ENCODE measurements at regions not wholly inside any gene's neighbourhood (a gene's known extent, or its start where the extent isn't known, plus 50 kb on each side); places are given as distances from the start of the nearest gene placed in this dataset.
"Not testable (repeated sequence)": the region's sequence is repeated elsewhere in the genome, so short reads cannot be mapped to it uniquely, and the experiment has no call there.

DNA sequence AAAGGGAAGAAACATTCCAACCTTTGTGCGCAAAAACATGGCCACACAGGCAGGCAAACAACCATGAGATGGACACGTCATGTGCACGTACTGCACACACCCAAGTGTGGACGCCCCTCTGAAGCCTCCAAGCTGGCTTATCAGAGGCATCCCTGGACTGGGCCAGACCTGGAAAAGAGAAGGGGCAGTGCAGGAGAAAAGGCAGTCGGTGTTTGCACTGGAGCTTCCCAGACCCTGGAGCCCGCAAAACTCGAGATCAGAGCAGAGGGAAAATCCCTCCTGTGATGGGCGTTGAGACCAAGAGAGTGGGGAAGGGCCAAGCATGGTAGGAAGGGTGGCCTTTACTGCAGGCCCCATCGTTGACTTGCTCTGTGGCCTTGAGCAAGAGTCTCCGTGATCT is 269.5 kb downstream of the CYRIA start:
- DNase-seq (ENCODE audit: low read depth in 3 of 3, low spot score in 2 of 3): no peak

DNA sequence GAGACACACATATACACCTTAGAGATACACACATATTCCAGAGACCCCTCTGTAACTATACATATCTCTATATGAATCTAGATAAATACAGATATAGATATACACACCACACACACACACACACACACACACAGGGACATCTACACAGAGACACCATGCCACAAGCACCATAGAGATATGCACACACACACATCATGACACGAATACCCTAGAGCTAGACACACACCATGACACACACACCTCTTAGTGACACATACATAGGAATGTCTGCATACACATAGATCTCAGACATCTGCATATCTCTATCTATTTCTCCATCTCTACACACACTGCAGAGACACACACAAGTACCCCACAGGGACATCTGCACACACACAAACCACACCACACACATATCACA is 270.0 kb downstream of the CYRIA start:
- DNase-seq (ENCODE audit: low read depth in 3 of 3, low spot score in 2 of 3): no peak

DNA sequence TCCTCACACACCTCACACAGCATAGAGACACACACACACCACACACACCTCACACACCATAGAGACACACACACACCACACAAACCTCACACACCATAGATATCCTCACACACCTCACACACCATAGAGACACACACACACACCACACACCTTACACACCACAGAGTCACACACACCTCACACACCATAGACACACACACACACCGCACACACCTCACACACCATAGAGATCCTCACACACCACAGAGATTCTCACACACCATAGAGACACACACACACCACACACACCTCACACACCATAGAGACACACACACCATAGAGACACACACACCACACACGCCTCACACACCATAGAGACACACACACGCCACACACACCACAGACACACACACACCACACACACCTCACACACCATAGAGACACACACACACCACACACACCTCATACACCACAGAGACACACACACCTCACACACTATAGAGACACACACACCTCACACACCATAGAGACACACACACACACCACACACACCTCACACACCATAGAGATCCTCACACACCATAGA is 270.6 kb downstream of the CYRIA start:
- DNase-seq (ENCODE audit: low read depth in 3 of 3, low spot score in 2 of 3): no peak

DNA sequence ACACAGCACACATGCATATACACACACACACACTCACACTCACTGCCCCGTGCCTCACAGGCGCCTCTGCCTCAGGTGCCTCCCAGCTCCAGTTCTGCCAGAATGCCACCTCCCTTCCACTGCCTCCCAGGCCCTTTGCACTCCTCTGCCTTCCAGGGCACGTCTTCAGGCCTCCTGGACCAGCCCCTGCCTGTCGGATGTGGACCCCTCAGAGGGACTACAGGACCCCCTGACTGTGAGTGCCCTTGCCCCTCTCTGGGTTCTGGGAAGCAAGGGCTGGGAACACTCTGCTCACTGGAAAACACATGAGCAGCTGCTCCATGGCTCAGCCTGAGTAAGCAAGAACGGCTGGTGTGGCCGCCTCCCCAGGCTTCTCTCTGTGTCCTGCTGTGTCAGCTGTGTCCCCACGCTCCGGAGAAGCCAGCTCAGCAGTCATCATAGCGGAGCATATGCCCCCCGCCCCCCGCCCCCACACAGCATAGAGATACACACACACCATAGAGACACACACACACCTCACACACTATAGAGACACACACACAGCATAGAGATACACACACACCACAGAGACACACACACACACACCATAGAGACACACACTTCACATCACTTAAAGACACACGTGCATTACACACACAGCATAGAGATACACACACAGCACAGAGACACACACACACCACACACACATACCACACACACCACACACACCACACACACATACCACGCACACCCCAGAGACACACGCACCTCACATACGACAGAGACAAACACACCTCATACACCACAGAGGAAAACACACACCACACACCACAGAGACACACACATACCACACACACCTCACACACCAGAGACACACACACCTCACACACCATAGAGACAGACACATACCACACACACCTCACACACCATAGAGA is 271.3 kb downstream of the CYRIA start:
- DNase-seq (ENCODE audit: low read depth in 3 of 3, low spot score in 2 of 3): no peak

DNA sequence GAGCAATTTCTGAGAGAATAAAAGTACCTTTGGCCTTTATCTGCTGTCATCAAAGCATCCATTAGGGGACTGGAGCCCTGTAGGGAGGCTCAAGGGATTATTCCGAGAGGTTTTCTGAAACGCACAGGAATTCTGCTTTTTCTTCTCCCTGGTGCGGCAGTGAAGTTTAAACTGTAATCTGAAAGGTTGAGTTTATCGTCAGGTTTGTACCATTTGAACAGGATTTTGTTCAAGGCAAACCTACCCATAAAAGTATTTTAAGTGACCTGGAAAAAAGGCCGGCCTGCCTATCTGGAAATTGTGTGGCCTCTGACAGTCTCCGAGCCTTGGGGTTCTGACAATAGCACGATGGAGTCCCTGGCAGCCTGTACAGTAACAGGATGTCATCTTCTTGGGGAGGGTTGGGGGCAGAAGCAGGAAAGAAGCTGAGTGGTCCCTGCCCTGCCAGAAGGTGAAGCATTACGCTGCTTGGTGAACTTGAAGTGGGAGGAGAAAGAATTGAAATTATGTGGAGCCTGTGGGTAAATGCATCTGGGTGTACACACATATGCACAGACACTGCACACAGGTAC is 272.0 kb downstream of the CYRIA start:
- DNase-seq (ENCODE audit: low read depth in 3 of 3, low spot score in 2 of 3): no peak

DNA sequence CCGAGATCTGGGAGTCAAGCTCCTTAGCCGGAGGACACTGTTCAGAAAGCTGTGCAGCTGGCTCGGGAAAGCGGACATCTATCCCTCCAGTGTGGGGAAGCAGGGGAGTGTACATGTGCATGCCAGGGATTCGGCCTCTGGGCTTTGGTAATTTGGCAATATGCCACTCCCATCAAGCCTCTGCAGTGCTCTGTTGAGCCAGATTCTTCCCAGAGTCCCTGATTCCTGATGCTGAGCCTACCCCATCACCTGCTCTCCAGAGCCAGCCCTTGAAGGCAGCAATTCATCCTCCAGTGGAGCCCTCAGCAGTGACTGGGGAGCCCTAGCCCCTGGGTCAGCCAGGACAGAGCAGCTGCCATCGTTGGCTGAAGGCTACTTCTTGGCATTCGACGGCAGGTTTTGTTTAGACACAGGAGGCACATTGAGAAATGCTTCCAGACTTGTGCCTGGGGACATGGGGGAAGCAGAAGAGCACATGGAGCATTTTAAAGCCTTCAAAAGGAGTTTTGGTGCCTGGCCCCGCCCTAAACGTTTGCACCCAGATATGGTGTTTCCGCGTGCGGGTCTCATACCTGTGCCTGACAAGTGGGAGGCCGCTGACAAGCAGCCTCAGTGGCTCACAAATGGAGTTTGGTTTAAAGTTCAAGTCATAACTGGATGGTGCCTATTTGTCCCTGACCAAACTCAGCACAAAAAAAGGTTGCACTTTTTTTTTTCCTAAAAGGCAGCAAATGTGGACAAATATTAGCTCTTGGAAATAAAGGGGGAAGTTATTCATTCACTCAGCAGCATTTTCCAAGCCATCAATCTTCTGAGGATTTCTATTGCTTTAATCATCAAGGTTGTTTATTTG is 272.8 kb downstream of the CYRIA start:
- DNase-seq (ENCODE audit: low read depth in 3 of 3, low spot score in 2 of 3): no peak

DNA sequence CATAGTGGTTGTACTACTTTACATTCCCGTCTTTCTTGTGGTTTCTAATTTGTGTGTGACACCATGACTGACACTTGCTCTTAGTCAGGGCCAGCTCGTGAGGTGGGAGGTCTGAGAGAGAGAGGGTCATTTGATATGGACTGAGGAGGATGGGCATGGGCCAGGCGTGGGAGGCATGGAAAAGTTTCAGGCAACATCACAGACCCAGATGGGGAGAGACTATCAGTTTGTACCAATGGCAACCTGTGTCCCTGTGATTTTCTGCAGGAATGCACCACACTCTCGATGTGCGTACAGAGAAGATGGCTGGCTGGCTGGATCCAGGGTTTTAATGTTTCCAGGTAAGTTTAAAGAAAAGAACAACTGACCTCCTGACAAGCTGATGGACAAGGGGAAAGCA is 273.6 kb downstream of the CYRIA start:
- DNase-seq (ENCODE audit: low read depth in 3 of 3, low spot score in 2 of 3): no peak

DNA sequence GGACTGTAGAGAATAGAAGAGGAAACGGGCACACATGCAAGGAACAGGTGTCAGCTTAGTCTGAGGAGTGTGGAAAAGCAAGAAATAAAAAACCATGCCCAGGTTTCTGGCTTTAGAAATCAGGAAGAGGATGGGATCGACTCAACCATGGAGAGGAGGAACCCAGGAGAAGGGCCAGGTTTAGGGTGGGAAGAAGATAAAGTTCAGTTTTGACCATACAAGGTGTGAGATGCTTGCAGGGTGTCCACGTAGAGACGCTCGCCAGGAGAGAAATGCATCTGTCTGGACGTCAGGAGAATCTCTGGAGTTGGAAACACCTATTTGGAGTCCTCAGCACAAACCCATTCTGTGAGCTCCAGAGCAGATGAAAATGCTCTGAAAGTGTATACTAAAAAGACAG is 275.1 kb downstream of the CYRIA start:
- DNase-seq (ENCODE audit: low read depth in 3 of 3, low spot score in 2 of 3): no peak

DNA sequence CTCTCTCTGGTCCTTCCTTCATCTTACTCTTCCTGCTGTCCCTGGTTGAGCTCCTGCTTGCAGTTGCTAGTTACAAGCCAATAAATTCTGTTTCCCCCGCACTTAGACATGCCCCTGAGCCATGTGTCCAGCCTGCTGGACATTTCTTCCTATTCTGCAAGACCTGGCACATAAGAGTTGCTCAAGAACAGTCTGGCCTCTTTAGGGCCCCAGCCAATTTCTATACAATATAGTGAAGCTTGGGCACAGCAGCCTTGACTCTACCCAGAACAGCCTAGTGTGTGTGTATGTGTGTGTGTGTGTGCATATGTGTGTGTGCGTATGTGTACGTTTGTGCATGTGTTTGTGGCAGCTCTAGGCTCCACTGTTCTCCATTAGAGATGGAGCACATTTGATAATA is 276.0 kb downstream of the CYRIA start:
- no peak for DNase-seq (ENCODE audit: low read depth in 3 of 3, low spot score in 2 of 3)

DNA sequence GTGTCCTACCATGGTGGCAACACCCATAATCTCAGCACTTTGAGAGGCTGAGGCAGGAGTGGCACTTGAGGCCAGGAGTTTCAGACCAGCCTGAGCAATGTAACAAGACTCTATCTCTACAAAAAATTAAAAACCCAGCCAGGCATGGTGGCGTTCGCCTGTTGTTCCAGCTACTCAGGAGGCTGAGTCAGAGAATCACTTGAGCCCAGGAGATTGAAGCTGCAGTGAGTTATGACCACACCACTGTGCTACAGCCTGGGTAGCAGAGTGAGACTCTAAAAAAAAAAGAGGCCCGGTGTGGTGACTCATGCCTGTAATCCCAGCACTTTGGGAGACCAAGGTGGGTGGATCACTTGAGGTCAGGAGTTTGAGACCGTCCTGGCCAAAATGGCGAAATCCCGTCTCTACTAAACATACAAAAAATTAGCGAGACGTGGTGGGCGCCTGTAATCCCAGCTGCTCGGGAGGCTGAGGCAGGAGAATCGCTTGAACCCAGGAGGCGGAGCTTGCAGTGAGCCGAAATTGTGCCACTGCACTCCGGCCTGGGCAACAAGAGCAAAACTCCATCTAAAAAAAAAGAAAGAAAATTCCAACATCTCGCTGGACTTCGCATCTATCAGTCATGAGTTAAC is 277.3 kb downstream of the CYRIA start:
- not testable (repeated sequence) for DNase-seq (ENCODE audit: low read depth in 3 of 3, low spot score in 2 of 3)

DNA sequence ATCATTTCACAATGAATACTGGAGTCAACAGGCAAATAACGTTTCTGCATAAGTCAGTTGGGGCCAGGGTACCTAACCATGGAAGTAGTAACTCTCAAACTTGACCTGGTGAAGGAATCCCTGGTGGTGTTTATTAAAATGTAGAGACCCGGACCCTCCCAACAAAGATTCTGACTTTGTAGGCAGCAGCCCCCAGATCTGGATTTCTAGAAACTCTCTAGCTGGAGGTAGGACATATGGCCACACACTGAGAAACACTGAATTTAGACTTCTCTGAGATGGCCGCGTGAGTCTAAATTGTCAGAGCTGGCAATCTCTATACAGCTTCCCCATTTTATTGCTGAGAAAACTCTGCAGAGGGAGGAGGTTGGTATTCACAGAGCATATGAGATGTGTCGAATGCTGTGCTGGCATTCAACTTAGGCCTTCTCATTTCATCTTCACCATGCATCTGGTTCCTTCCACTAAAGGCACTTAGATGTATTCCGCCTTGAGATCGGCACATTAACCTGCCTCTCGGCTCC is 278.1 kb downstream of the CYRIA start:
- DNase-seq (ENCODE audit: low read depth in 3 of 3, low spot score in 2 of 3): no peak

DNA sequence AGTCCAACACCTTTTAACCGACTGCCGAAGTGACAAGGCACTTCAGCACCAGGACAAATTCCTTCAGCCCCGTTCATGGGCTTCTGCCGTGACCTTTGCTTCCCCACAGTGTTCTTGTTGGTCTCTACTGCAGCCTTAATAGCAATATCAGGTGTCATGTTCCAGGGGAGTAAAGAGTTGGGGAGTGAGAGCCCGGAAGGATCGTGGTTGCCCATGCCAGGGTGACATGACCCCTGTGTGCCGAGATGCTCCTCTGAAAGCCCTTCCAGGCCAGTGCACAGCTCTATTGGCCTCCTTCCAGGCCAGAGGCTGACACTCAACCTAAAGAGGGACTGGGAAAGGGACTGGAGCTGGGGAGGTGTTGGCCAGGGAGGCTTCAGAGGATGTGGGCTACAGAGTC is 279.2 kb downstream of the CYRIA start:
- no peak for DNase-seq (ENCODE audit: low read depth in 3 of 3, low spot score in 2 of 3)

DNA sequence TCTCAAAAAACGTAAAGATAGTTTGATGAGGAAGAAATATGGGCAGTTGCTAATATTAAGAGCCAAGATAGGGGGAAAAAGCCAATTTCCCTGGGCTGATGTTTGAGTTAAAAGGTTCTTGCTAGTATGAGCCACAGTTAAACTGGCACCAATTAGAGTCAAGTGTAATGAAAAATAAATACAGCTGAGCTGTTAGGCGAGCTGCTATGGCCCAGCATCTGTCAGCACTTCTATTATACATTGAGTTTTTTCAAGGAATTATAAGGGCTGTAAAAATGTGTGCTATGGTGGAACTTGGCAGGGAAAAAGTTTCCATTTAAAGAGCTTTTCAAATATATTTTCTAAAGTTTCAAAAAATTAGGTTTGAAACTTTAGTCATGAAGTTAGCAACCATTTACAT is 279.6 kb downstream of the CYRIA start:
- DNase-seq (ENCODE audit: low read depth in 3 of 3, low spot score in 2 of 3): no peak

DNA sequence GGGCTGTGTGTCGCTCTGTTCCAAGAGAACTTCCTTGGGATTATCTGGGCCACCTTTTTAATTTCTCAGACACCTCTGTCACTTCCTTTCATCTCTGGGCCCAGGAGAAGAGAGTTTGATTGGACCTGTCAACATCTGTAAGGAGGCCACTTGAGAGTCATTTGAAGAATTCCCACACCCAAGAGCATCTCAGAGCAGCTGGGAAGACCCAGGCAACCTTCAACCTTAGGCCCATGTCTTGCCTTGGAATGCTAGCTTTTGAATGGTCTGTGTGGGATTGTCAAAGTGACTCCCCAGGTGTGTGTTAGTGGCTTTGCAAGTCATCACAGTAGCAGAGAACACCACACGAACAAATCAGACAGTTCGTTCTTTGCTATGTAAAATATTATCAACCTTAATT is 280.3 kb downstream of the CYRIA start:
- no peak for DNase-seq (ENCODE audit: low read depth in 3 of 3, low spot score in 2 of 3)

DNA sequence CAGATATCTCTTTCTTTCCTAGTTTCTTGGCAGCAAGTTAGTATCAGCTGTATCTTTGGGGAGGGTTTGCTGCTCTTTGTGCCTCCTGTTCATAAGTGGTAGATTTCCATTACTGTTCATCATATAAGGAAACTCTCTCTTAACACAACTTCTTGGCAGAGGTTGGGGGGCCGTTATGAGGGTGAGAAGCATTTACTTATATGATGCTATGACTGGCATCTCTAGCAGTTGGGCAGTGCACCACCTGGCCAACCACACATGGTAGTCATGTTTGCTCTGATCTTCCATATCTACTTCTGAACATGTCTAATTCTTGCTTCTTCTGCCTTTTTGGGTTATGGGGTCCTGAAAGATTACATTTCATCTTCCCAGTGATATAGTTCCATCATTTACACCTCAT is 282.2 kb downstream of the CYRIA start:
- DNase-seq (ENCODE audit: low read depth in 3 of 3, low spot score in 2 of 3): no peak

DNA sequence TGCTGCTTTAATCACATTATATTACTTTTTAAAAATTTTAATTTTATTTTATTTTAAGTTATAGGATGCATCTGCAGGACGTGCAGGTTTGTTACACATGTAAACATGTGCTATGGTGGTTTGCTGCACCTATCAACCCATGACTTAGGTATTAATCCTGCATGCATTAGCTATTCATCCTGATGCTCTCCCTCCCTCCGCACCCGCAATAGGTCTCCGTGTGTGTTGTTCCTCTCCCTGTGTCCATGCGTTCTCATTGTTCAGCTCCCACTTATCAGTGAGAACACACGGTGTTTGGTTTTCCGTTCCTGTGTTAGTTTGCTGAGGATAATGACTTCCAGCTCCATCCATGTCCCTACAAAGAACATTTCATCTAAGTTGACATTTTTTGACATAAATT is 283.2 kb downstream of the CYRIA start:
- no peak for DNase-seq (ENCODE audit: low read depth in 3 of 3, low spot score in 2 of 3)

DNA sequence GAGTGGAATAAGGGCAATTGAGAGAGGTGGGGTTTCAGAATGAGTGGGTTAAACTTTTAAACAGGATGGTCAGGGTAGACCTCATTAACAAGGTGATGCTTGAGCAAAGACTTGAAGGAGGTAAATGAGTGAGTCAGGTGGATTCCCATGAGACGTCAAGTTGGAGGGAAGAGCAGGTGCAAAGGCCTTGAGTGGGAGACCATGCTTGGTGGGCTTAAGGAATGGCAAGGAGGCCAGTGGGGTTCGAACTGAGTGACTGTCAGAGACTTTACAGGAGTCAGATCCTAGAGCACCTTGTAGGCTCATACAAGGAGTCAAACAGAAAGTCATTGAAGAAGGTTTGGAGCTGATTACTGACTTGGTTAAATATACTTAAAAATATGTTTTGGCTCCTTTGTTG is 284.1 kb downstream of the CYRIA start:
- no peak for DNase-seq (ENCODE audit: low read depth in 3 of 3, low spot score in 2 of 3)

DNA sequence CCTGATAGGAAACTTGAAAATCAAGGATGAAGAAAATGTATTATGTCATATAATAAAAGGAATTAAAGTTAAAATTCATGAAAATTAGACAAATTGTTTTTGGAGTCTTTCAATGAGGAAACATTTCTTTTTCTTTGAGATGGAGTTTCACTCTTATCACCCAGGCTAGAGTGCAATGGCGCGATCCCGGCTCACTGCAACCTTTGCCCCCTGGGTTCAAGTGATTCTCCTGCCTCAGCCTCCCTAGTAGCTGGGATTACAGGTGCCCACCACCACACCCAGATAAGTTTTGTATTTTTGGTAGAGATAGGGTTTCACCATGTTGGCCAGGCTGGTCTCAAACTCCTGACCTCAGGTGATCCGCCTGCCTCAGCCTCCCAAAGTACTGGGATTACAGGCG is 285.7 kb downstream of the CYRIA start:
- not testable (repeated sequence) for DNase-seq (ENCODE audit: low read depth in 3 of 3, low spot score in 2 of 3)

DNA sequence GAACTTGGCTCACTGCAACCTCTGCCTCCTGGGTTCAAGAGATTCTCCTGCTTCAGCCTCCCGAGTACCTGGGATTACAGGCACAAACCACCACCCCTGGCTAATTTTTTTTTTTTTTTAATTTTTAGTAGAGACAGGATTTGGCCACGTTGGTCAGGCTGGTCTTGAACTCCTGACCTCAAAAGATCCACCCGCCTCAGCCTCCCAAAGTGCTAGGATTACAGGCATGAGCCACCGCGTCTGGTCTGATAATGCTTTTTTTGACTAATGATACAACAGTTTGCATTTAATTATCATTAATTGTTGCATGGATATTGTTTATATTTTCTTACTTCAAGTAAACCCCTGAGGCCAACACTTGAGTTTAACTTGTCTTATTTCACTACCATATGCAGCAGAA is 286.6 kb downstream of the CYRIA start:
- not testable (repeated sequence) for DNase-seq (ENCODE audit: low read depth in 3 of 3, low spot score in 2 of 3)

DNA sequence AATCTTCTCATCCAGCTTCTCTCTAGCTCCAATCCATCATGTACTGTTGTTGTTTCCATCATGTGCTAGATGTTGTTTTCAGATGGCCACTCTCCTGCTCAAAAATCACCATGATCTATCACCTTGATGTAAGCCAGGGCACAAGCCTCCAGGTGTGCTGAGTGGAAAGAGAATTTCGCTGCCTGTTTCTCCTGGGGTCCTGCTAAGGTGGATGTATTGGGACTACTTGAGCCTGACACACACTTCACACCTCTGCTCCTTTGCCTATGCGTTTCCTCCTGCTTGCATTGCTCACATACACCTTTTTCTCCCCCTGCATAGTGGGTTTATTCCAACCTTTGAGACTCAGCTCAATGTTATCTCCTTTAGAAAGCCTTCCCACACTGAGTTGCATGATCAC is 287.6 kb downstream of the CYRIA start:
- DNase-seq (ENCODE audit: low read depth in 3 of 3, low spot score in 2 of 3): no peak

DNA sequence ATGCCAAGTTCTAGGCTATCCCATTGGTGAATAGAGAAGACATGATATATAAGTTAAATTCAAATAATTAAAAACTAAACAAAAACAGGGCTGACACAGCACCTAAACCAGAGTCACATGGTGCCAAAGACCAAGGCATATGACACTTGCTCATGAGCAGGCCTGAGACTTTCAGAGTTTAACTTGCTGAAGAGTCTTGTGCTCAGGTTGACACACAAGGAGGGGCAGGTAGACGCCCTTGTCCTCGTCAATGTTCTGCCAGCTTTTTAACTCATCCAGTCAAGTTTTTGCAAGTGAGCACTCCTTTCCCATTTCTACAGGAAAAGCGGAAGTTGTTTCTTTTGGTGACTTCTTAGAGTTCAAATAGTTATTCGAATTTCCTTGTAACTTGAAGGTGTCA is 289.7 kb downstream of the CYRIA start:
- DNase-seq (ENCODE audit: low read depth in 3 of 3, low spot score in 2 of 3): no peak
